Kasumi-1 (cell line): ENCODE measurements at regions not wholly inside any gene's neighbourhood (a gene's known extent, or its start where the extent isn't known, plus 50 kb on each side); places are given as distances from the start of the nearest gene placed in this dataset.

Experiments used
- DNase-seq, 2 experiments: peaks; one replicate each; lab custom pipeline; 2025; lab: John Stamatoyannopoulos, UW

DNA sequence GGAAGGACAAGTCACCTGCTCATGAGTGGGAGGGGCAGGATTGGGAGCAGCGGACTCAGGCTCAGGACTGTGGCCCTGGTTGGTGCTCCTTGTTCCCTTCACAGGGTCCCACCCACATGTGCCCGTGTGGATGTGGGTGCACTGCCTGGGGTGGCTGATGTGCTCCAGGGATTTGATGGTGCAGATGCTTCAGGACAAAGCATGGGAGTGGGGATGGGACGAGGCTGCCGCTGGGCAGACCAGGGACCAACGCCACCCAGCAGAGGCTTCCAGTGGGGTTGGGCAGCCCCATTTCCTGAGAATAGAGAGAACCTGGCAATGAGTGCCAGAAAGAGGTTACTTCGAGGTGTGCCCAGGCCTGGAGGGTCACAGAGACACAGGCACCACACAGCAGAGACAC, 65.5 kb upstream of the IGLL5 start:
- DNase-seq, result no peak

DNA sequence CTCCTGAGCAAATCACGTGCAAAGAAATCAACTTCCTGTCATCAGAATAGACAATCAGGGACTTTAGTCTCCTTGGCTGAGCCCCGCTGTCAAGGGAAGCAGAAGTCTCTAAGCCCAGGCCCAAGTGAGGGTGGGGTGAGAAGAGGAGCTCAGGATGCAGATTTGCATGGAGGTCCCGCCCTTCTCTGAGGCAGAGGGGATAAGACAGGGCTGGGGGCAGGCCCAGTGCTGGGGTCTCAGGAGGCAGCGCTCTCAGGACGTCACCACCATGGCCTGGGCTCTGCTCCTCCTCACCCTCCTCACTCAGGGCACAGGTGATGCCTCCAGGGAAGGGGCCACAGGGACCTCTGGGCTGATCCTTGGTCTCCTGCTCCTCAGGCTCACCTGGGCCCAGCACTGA, 65.1 kb upstream of the IGLL5 start:
- peak; percentile 36 to 49 for DNase-seq

DNA sequence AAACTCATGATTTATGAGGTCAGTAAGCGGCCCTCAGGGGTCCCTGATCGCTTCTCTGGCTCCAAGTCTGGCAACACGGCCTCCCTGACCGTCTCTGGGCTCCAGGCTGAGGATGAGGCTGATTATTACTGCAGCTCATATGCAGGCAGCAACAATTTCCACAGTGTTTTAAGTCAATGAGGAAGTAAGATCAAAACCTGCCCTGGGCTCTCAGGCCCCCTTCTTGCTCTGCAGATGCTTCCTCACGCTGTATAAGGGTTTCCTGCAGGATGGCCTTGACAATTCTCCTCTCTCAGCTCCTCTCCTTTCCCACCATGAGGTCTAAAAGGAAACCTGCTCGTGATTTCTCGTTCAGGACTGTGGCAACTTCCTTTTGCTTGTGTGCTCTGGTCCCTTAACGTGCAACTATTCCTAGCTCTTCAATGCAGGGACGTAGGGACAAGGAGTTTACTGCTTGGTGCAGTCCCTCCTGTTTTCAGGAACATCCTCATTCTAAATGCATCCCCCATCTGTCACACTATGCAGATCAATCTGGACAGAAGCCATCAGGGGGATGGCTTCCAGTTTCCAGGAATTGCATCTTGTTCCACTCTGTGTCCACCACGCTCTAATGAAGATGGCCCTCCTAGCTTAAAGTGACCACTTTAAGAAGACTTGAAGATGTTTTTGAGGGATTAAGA, 64.3 kb upstream of the IGLL5 start:
- DNase-seq, result peak; percentile 97 to 98

DNA sequence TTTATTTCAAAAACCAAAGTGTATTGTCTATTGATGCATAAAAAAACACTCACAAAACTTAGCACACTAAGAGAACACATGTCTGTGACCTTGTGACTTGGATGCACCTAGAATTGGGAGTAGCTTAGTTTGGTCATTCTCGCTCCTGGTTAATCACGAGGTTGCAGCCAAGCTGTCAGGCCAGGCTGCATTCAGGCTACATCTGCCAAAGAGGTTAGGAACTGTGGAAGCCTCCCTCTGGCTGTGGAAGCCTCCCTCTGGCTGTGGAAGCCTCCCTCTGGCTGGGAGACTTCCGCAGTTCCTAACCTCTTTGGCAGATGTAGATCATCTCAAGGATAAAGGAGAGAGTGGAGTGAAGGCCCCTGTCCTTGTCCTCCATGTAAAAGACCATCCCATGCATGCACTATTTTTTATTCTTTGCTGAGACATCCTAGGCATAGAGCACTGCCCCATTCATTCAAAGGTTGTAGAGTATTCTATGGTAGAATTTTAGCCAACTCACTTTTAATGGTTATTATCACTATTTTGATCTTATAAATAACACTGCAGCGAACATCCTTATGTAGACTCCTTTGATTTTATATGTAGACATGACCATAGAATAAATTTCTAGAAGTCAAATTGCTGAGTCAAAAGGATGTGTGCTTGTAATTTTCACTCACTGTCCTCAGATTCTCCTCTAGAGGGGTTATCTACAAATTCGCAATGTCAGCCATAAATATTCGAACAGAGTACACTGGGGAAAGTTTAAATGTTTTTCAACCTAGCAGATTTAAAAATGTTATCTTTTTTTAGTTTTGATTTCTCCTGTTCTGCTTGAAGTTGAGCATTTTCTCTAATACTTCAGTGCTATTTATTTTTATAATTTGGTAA, 63.0 kb upstream of the IGLL5 start:
- no peak for DNase-seq

DNA sequence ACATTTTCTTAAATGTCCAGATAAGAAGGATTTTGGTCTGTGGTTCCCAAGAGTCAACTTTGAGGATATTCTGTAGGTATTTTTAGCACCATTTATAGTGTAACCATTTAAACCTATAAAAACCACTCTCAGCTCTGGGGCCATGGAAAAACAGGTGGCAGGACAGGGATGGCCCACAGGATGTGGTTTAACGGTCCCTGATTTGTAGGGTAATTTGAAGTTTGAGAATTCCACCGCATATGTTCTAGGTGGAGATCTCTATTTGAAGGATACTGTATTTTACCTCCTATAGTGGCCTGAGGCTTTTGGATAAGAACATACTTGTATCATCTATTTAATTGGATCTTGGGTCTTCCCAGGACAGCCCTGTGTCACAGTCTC, 62.4 kb upstream of the IGLL5 start:
- no peak for DNase-seq

DNA sequence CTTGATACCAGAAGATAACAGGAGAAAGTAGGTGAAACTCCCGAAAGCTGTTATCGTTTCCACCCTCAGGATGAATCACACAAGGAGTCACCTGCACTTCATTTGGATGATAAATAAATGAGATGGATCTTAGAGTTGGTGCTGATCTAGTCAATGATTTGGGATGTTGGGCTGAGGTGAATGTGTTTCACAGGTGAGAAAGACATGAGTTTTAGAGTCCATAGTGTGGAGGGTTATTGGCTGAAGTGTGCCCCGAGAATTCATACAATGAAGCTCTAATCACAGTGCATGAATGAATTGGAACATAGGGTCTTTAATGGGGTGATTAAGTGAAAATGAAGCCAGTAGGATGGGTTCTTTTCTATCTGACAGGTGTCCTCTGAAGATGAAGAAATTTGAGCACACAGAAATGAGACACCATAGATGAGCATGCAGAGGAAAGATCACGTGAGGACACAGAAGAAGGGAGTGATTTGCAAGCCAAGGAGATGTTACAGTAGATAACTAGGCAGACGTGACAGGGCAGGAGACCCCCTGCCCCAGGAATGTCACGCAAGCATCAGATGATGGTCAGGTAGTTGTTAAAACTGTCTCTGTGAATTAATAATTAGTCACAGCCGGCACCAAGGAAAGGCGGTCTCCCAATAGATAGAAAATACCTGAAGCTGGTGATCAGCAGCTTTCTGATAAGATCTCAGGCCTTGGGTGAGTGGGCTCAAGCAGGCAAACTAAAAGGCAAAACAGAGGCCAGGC, 60.3 kb upstream of the IGLL5 start:
- DNase-seq, result no peak

DNA sequence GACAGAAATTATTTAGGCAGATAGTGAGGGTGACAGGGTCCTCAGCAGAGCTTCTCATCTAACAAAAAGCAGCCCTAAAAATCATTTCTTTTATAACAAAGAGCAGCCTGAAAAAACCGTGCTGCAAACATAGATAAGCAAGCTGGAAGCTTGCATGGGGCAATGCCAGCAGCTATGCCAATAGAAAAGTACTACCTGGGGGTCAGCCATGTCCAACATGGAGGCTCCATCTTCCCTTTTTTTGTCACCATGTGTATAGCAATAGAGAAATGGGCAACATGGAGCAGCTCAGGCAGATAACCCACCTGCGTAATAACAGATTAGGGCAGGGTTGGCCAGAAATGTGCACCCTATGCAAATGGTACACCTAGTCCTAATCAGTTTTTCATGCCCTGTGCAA, 57.4 kb upstream of the IGLL5 start:
- DNase-seq, result no peak

DNA sequence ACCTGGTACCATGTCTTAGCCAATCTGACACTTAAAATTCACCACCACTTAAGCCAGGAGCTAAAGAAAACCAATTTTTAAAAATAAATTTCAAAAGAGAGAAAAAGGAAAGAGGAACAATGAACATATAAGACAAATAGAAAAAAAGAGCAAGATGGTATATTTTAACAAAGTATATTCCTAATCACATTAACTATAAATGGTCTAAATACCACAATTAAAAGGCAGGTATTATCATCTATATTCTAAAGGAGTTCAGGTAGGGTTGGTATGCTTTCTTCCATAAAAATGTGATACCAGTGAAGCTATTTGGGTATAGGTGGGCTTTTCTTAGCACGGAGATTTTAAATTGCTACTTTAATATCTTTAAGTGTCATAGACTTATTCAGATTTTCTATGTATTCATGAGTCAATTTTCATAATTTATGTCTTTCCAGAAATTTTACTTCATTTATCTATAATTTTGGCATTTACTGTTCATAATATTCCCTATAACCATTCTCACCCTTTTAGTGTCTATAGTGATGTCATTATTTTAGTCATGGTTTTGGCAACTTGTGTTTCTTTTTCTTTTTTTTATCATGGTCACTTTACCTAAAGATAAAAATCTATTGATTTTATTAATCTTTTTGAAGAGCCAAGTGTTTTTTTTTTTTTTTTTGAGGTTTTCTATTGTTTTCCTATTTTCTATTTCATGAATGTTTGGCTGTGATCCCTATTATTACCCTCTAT, 56.5 kb upstream of the IGLL5 start:
- no peak for DNase-seq

DNA sequence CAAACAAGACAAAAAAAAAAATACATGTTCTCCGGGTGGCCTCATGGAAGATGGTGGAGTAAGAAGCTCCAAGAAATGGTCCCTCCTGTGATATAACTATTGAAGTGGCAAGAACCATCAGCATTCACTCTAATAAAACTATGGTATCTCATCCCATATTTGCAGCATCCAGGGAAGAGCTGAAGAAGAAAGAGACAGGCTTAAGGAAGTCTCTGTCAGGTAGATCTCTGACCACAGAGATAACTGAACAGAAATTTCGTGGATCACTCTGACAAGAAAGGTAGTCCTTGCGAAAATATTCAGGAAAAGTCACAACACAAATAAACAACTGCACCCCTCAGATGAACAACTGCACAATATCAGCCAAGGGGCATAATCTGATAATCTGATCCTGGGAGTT, 54.6 kb upstream of the IGLL5 start:
- no peak for DNase-seq

DNA sequence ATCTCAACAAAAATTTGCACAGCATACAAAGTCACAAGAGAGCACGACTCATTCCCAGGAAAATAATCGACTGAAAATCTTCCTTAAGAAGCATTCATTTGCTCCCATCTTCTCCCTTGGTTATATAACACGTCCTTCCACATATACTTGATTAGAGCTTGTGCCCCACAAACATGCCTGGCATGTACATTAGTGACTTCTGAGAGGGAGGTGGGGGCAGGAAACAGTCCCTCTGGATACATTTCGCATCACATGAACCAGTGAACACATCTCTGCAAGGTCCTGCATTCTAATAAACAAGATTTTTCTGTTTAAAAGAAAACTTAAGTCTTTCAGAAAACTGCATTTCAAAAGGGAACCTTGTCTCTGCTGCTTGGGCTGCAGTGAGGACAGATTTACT, 54.1 kb upstream of the IGLL5 start:
- DNase-seq, result no peak

DNA sequence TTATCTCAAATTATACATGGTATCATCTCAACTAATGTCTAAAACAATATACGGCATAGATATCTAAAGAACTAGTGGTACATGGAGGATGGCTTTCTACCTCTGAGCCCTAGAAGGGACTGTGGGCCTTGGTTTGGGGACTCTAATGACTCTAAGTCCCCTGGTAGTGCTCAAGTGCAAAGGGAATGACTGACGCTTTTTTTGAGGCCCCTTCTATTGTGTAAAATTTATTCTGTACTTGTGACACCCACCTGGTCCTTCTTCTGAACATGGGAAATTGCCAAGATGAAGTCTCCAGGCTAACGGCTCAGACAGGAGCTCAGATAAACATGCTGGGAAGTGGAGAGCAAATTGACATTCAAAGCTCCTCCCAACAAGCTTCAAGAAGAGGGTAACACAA, 53.4 kb upstream of the IGLL5 start:
- DNase-seq, result no peak

DNA sequence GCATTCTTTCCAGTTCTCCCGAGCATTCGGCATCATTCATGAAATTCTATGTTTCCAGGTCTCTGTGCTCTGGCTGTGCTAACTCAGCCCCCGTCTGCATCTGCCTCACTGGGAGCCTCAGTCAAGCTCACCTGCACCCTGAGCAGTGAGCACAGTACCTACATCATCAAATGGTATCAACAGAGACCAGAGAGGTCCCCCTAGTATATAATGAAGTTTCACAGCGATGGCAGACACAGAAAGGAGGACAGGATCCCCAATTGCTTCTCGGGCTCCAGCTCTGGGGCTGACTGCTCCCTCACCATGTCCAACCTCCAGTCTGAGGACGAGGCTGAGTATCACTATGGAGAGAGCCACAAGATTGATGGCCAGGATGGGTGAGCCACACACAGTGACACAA, 52.8 kb upstream of the IGLL5 start:
- no peak for DNase-seq

DNA sequence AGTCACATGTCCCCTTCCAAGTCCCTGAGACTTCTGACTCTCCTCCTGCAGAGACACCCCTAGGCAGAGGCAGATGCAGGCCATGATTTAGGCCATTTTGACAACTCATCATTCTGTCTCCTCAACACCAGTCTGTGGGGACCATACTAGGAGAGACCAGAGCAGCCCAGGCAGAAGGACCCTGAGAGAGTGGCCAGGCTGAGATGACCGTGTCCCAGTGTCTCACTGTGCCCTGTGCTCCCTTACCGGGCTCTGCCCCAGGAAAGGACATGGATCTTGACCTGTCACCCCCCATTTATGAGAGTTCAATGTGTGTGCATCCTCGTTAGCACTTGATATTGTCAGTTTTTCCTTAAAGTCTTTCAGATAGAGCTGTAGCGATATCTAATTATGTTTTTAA, 52.4 kb upstream of the IGLL5 start:
- no peak for DNase-seq

DNA sequence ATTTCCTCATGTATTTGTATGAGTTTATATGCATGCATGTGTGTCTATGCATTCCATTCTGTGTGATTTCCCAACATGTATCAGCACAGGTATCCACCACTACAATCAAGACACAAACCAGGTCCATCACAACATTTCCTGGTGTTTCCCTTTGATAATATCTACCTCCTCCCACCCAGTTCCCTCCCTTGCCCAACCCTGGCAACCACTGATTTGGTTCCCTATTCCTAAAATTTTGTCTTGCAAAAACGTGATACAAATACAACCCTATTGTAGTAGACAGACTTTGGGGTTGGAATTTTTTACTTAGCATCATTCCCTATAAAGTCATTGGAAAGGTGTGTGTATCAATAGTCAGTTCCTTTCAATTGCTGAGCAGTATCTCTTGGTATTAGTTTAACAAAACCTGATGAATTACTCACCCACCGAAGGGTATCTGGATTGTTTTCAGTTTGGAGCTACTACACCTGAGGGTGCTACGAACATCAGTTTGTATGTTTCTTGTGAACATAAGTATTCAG, 51.8 kb upstream of the IGLL5 start:
- no peak for DNase-seq

DNA sequence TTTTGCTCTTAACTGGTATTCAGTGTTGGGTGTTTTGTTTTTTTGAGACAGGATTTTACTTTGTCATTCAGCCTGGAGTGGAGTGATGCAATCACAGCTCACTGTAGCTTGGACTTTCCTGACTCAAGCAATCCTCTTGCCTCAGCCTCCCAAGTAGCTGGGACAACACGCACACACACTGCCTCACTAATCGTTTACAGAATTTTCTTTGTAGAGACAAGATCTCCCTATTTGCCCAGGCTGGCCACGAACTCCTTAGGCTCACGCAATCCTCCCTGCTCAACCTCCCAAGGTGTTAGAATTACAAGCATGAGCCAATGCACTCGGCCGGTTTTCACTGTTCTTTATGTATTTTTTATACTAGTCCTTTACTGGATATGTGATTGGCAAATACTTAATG, 51.0 kb upstream of the IGLL5 start:
- no peak for DNase-seq
